ENCODE measurements at regions not wholly inside any gene's neighbourhood (a gene's known extent, or its start where the extent isn't known, plus 50 kb on each side); places are given as distances from the start of the nearest gene placed in this dataset.

GRCh38 chr3:137867611-137868010 lies 103.5 kb downstream of the SOX14 start:
- TF ChIP-seq, protein P1, sequence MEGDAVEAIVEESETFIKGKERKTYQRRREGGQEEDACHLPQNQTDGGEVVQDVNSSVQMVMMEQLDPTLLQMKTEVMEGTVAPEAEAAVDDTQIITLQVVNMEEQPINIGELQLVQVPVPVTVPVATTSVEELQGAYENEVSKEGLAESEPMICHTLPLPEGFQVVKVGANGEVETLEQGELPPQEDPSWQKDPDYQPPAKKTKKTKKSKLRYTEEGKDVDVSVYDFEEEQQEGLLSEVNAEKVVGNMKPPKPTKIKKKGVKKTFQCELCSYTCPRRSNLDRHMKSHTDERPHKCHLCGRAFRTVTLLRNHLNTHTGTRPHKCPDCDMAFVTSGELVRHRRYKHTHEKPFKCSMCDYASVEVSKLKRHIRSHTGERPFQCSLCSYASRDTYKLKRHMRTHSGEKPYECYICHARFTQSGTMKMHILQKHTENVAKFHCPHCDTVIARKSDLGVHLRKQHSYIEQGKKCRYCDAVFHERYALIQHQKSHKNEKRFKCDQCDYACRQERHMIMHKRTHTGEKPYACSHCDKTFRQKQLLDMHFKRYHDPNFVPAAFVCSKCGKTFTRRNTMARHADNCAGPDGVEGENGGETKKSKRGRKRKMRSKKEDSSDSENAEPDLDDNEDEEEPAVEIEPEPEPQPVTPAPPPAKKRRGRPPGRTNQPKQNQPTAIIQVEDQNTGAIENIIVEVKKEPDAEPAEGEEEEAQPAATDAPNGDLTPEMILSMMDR (IDR thresholded peaks at IDR 0.05), result no peak

DNA sequence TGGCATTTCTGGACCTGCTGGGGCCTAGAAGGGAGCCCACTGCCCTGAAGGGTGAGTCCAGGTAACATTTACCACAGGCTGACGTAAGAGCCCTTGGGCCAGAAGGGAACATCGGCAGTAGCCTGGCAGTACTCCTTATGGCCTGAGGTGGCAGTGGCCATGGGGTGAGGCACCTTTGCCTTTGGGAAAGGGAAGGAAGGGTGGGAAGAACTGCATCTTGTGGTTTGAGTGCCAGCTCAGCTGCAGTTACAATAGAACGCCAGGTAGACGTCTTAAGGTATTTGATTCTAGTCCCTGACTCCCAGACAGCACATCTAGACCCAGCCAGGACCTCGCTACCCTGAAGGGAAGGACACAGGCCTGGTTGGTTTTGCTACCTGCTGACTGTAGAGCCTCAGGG lies 104.9 kb downstream of the SOX14 start:
- TF ChIP-seq, protein P1 (IDR thresholded peaks at IDR 0.05), result no peak

DNA sequence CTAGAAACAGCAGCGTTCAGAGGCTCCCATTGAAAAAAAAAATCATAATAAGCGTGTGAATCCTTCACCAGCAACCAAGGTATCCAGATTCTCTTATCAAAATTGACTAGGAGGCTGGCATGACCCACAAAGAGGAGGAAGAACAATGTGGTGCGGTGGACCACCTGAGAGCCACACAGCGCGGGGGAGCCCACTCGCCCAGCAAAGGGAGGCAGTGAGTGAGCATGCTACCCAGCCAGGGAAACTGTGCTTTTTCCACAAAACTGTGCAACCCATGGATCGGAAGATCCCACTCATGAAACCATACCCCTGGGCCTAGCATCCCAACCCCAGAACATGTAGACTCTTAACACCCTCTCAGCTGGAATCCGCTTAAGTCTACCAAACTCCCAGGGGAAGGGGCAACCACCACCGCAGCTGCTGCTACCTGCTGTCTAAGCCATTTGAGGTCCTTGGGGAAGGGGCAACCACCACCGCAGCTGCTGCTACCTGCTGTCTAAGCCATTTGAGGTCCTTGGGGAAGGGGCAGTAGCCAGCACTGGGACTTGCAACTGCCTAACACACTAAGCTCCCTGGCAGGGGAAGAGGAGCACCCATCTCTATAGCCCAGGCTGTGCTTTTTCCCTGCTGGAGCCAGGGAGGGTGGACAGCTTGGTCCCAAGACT lies 102.8 kb upstream of the CLDN18 start:
- TF ChIP-seq, protein P1 (IDR thresholded peaks at IDR 0.05), result no peak

GRCh38 chr3:137924628-137925027 lies 85.3 kb upstream of the CLDN18 start:
- TF ChIP-seq, protein P1 (IDR thresholded peaks at IDR 0.05), result no peak

GRCh38 chr3:137925080-137925479 lies 84.9 kb upstream of the CLDN18 start:
- TF ChIP-seq, protein P1 (IDR thresholded peaks at IDR 0.05), result no peak

- TF ChIP-seq, protein P1 (IDR thresholded peaks at IDR 0.05), result no peak
These were observed 83.0 kb upstream of the CLDN18 start for GRCh38 chr3:137926991-137927390.

- TF ChIP-seq, protein P1 (IDR thresholded peaks at IDR 0.05), result no peak
These were observed 79.0 kb upstream of the CLDN18 start for GRCh38 chr3:137930976-137931375.

DNA sequence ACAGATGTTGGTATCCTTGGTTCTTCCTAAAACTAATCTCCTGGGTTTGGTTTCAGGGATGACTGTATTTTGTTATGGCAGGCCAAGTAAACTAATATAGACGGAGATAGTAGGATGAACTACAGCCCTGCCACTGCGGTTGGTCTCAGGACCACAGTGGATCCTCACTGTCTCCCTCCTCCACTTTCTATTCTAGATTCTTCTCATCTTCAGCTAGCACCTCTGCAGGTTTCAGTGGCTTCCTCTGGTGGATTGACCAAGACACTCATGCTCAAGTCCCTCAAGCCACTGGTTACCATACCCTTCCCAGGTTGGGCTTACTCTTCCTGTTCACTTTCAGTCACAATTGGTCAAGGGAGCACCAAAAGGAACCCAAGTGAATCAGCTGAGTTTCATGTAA lies 71.1 kb upstream of the CLDN18 start:
- TF ChIP-seq, protein P1 (IDR thresholded peaks at IDR 0.05), result no peak

Measured in LNCAP (cell line).